Stimulated activated naive B cell treated with anti-CD40 and anti-IgM and Interleukin-4, amounts not matched to agents 10 μg/mL and 1 μg/mL and 100 μg/mL, for 72 hours (primary cell): ENCODE measurements at regions not wholly inside any gene's neighbourhood (a gene's known extent, or its start where the extent isn't known, plus 50 kb on each side); places are given as distances from the start of the nearest gene placed in this dataset.

Experiments
- ATAC-seq, 2 donors: fragments of 150-1000 bp; cut with Tn5 transposase; replicated peaks; 2 replicates each; pipeline ENCODE4 v1.10.0; 2021; ENCODE audit warnings: moderate library complexity in 1 of 2
- DNase-seq: peaks from one replicate; pipeline ENCODE4 v3.0.0; 2021
- H3K27ac Mint-ChIP-seq: one replicate; pipeline ENCODE4 v1.8.0; 2022; ENCODE audit warnings: mild to moderate bottlenecking, mixed read lengths
- H3K27me3 Mint-ChIP-seq, 2 donors: one replicate each; pipeline ENCODE4 v1.8.0; 2022; ENCODE audit warnings: mixed read lengths in 2 of 2
- H3K36me3 Mint-ChIP-seq, 2 donors: one replicate each; pipeline ENCODE4 v1.8.0; 2022; ENCODE audit warnings: mixed read lengths in 2 of 2, mild to moderate bottlenecking in 1 of 2
- H3K4me1 Mint-ChIP-seq, 2 donors: one replicate each; pipeline ENCODE4 v1.8.0; 2022; ENCODE audit warnings: mixed read lengths in 2 of 2, mild to moderate bottlenecking in 1 of 2
- H3K4me3 Mint-ChIP-seq, 2 donors: one replicate each; pipeline ENCODE4 v1.8.0; 2022; ENCODE audit warnings: mild to moderate bottlenecking in 2 of 2, mixed read lengths in 2 of 2, moderate library complexity in 1 of 2
- H3K9me3 Mint-ChIP-seq, 2 donors: one replicate each; pipeline ENCODE4 v1.8.0; 2022; ENCODE audit warnings: mixed read lengths in 2 of 2, mild to moderate bottlenecking in 1 of 2

GRCh38 chr16:55116165-55116920 lies 185.7 kb downstream of the IRX5 start:
- no peak overlapping the region for H3K4me3 Mint-ChIP-seq
- DNase-seq (no peak), ATAC-seq (no peak)
- peaks cover 5 to 7% of the 10 kb centered on the region in 2 donors for H3K27me3 Mint-ChIP-seq
- H3K36me3 Mint-ChIP-seq = no peaks in the 10 kb centered on the region
- H3K27ac Mint-ChIP-seq = no peak overlapping the region
- H3K4me1 Mint-ChIP-seq = no peaks in the 10 kb centered on the region
- H3K9me3 Mint-ChIP-seq = peaks cover 1 to 3% of the 10 kb centered on the region in 2 donors

GRCh38 chr16:55118701-55119260 lies 188.1 kb downstream of the IRX5 start:
- Mint-ChIP-seq H3K36me3 (no peaks in the 10 kb centered on the region), H3K27me3 (peaks cover 5 to 10% of the 10 kb centered on the region in 2 donors), H3K9me3 (peaks cover 3 to 9% of the 10 kb centered on the region in 2 donors), H3K4me1 (no peaks in the 10 kb centered on the region), H3K4me3 (no peak overlapping the region), H3K27ac (no peak overlapping the region)
- ATAC-seq (no peak), DNase-seq (no peak)

GRCh38 chr16:55120408-55120807 lies 189.7 kb downstream of the IRX5 start:
- no peak for DNase-seq
- H3K36me3 Mint-ChIP-seq = no peaks in the 10 kb centered on the region
- no peak overlapping the region for H3K4me3 Mint-ChIP-seq
- no peaks in the 10 kb centered on the region for H3K4me1 Mint-ChIP-seq
- ATAC-seq = no peak
- H3K9me3 Mint-ChIP-seq = peaks cover 4 to 9% of the 10 kb centered on the region in 2 donors
- no peak overlapping the region for H3K27ac Mint-ChIP-seq
- peaks cover 5 to 10% of the 10 kb centered on the region in 2 donors for H3K27me3 Mint-ChIP-seq

GRCh38 chr16:55120826-55121225 lies 190.2 kb downstream of the IRX5 start:
- peaks cover 5 to 10% of the 10 kb centered on the region in 2 donors for H3K27me3 Mint-ChIP-seq
- no peak overlapping the region for H3K4me3 Mint-ChIP-seq
- H3K27ac Mint-ChIP-seq = no peak overlapping the region
- no peak for DNase-seq
- peaks cover 4 to 9% of the 10 kb centered on the region in 2 donors for H3K9me3 Mint-ChIP-seq
- H3K36me3 Mint-ChIP-seq = no peaks in the 10 kb centered on the region
- no peak for ATAC-seq
- H3K4me1 Mint-ChIP-seq = peaks cover 0 to under 1% of the 10 kb centered on the region in 2 donors

- Mint-ChIP-seq H3K4me1 (peaks cover 3 to 8% of the 10 kb centered on the region in 2 donors), H3K4me3 (no peak overlapping the region), H3K36me3 (no peaks in the 10 kb centered on the region), H3K27ac (no peak overlapping the region), H3K9me3 (peaks cover 3 to 12% of the 10 kb centered on the region in 2 donors), H3K27me3 (peaks cover 7 to 10% of the 10 kb centered on the region in 2 donors)
- DNase-seq (no peak), ATAC-seq (no peak)
These were observed 193.0 kb downstream of the IRX5 start for GRCh38 chr16:55123652-55124051.

GRCh38 chr16:55125818-55126385 lies 195.2 kb downstream of the IRX5 start:
- ATAC-seq = no peak
- no peak overlapping the region for H3K27ac Mint-ChIP-seq
- DNase-seq = no peak
- peaks cover 4 to 8% of the 10 kb centered on the region in 2 donors for H3K27me3 Mint-ChIP-seq
- H3K4me1 Mint-ChIP-seq = peaks cover 3 to 8% of the 10 kb centered on the region in 2 donors
- no peaks in the 10 kb centered on the region for H3K36me3 Mint-ChIP-seq
- no peak overlapping the region for H3K4me3 Mint-ChIP-seq
- peaks cover 3 to 9% of the 10 kb centered on the region in 2 donors for H3K9me3 Mint-ChIP-seq

GRCh38 chr16:55126456-55126855 lies 195.8 kb downstream of the IRX5 start:
- peak; percentile 27 to 34 for ATAC-seq
- Mint-ChIP-seq H3K27me3 (peaks cover 4 to 8% of the 10 kb centered on the region in 2 donors), H3K27ac (peak overlapping the region; percentile 3), H3K4me1 (peaks cover 3 to 8% of the 10 kb centered on the region in 2 donors), H3K9me3 (peaks cover 3 to 9% of the 10 kb centered on the region in 2 donors), H3K4me3 (no peak overlapping the region), H3K36me3 (no peaks in the 10 kb centered on the region)
- DNase-seq = no peak

- Mint-ChIP-seq H3K36me3 (no peaks in the 10 kb centered on the region), H3K27ac (no peak overlapping the region), H3K27me3 (peaks cover 0 to 8% of the 10 kb centered on the region in 2 donors), H3K9me3 (peaks cover 0 to 3% of the 10 kb centered on the region in 2 donors), H3K4me3 (no peak overlapping the region), H3K4me1 (peaks cover 3 to 8% of the 10 kb centered on the region in 2 donors)
- no peak for DNase-seq
- ATAC-seq = no peak
These were observed 193.5 kb upstream of the IRX6 start for GRCh38 chr16:55130456-55130855.

- H3K27ac Mint-ChIP-seq = no peak overlapping the region
- ATAC-seq = no peak
These were observed 193.1 kb upstream of the IRX6 start for GRCh38 chr16:55130911-55131310.

GRCh38 chr16:55133654-55134053 lies 190.3 kb upstream of the IRX6 start:
- H3K4me3 Mint-ChIP-seq = no peak overlapping the region
- peaks cover 0 to 3% of the 10 kb centered on the region in 2 donors for H3K27me3 Mint-ChIP-seq
- no peaks in the 10 kb centered on the region for H3K36me3 Mint-ChIP-seq
- no peak overlapping the region for H3K27ac Mint-ChIP-seq
- peaks cover 0 to 2% of the 10 kb centered on the region in 2 donors for H3K9me3 Mint-ChIP-seq
- ATAC-seq (no peak), DNase-seq (no peak)
- H3K4me1 Mint-ChIP-seq = no peaks in the 10 kb centered on the region

More at GRCh38 chr16:55130911-55131310, 193.1 kb upstream of the IRX6 start:
- peaks cover 0 to 3% of the 10 kb centered on the region in 2 donors for H3K9me3 Mint-ChIP-seq
- H3K27me3 Mint-ChIP-seq = peaks cover 0 to 8% of the 10 kb centered on the region in 2 donors
- H3K36me3 Mint-ChIP-seq = no peaks in the 10 kb centered on the region
- H3K4me3 Mint-ChIP-seq = no peak overlapping the region
- DNase-seq = no peak
- peaks cover 2 to 8% of the 10 kb centered on the region in 2 donors for H3K4me1 Mint-ChIP-seq

- Mint-ChIP-seq H3K4me3 (no peak overlapping the region), H3K27ac (no peak overlapping the region), H3K9me3 (peaks cover 0 to 2% of the 10 kb centered on the region in 2 donors), H3K36me3 (no peaks in the 10 kb centered on the region), H3K27me3 (no peaks in the 10 kb centered on the region), H3K4me1 (no peaks in the 10 kb centered on the region)
- DNase-seq = no peak
- no peak for ATAC-seq
These were observed 187.4 kb upstream of the IRX6 start for GRCh38 chr16:55136356-55137150.

- H3K27ac Mint-ChIP-seq = no peak overlapping the region
- H3K9me3 Mint-ChIP-seq = peaks cover 0 to 2% of the 10 kb centered on the region in 2 donors
- H3K36me3 Mint-ChIP-seq = no peaks in the 10 kb centered on the region
- no peak for ATAC-seq
- H3K27me3 Mint-ChIP-seq = no peaks in the 10 kb centered on the region
- H3K4me1 Mint-ChIP-seq = no peaks in the 10 kb centered on the region
- DNase-seq = no peak
- H3K4me3 Mint-ChIP-seq = no peak overlapping the region
These were observed 185.7 kb upstream of the IRX6 start for GRCh38 chr16:55138298-55138697.

- no peaks in the 10 kb centered on the region for H3K36me3 Mint-ChIP-seq
- H3K9me3 Mint-ChIP-seq = peaks cover 0 to 2% of the 10 kb centered on the region in 2 donors
- H3K4me3 Mint-ChIP-seq = no peak overlapping the region
- H3K27me3 Mint-ChIP-seq = no peaks in the 10 kb centered on the region
- ATAC-seq (no peak), DNase-seq (no peak)
- H3K4me1 Mint-ChIP-seq = no peaks in the 10 kb centered on the region
- no peak overlapping the region for H3K27ac Mint-ChIP-seq
These were observed 181.6 kb upstream of the IRX6 start for GRCh38 chr16:55142405-55142804.

- ATAC-seq = no peak
- no peak overlapping the region for H3K4me3 Mint-ChIP-seq
- H3K4me1 Mint-ChIP-seq = no peaks in the 10 kb centered on the region
- H3K27me3 Mint-ChIP-seq = no peaks in the 10 kb centered on the region
- no peak overlapping the region for H3K27ac Mint-ChIP-seq
- no peaks in the 10 kb centered on the region for H3K9me3 Mint-ChIP-seq
- H3K36me3 Mint-ChIP-seq = no peaks in the 10 kb centered on the region
- DNase-seq = no peak
These were observed 179.4 kb upstream of the IRX6 start for GRCh38 chr16:55144651-55145050.
